GDM1 (cell line): ENCODE measurements at regions not wholly inside any gene's neighbourhood (a gene's known extent, or its start where the extent isn't known, plus 50 kb on each side); places are given as distances from the start of the nearest gene placed in this dataset.

ENCODE experiments used
- DNase-seq: peaks from one replicate; lab custom pipeline; 2025; lab: John Stamatoyannopoulos, UW

DNA sequence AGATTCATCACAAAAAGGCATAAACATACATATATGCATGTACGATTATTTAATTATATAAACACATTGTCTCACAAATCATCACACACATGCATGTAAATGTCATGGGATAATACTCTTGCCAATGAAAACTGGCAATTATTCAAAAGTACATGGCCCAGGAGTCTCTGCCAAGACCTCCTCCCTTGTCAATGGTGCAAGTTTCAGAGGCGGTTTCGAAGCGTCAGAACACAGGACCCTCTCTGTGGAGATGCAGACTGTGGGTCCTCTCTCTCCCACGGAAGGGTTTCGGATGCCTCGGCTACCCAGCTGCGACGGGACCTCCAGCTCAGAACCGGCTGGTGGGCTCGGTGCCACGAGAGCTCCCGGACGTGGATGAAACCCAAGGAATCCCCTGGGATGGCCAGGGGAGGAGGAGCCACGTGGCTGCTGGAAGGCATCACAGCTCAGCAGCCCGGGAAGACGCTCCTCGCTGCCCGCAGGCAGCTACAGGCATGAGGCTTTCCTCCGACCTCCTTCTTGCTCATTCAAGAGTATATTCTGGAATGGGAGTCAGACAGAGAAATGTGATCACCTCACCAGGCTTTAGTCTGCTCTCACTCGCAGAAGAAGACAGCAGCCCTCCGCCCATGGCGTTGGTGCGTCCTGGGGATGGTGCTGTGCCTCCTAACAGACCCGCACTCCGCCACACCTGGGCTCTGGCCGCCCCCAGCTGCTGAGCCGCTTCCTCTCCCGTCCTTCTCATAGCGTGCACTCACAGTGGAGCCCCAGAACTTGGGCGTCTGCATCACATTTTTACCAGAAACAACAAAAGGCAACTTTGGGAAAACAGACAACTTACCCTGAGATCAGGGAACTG lies 308.8 kb downstream of the IRX2 start:
- no peak for DNase-seq

DNA sequence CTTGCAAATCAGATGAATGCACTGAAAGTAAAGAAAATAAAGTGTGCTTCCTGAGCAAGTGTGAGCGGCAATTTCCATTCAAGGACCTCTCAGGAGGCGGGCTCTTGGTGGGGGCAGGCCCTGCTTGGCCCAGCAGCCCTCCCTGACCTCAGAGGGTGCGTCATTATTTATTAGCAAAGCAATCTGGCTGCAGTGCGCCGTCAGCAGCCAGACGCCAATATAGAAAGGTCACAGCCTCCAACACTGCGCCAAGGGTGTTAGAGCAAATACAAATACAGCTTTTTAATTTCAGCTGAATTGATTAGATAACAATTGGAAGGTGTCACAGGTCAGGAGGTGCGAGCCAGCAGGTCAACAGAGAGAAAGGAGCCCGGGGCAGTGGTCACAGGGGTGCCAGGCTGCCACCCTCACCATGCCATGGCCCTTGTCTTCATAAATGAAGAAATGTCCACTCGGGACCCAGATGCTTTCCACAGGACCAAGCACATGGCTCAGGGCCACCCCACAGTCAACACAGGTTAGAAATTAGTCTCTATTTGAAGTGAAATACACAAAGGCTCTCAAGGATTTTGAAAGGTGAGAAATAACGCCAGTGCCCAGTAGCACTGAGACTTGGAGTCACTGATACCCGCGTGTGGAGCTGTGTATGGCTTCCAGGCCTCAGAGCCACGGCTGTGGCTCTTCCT lies 309.8 kb downstream of the IRX2 start:
- no peak for DNase-seq

DNA sequence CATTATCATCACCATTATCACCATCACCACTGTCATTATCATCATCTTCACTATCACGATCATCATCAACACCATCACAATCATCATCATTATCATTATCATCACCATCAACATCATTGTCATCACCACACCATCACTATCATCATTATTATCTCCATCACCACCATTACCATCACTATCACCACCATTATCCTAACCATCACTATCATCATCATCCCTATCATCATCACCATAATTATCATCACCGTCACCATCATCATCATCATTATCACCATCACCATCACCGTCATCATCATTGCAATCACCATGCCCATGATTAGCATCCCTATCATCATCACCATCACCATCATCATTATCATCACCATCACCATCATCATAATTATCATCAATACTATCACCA lies 311.9 kb downstream of the IRX2 start:
- DNase-seq: no peak

DNA sequence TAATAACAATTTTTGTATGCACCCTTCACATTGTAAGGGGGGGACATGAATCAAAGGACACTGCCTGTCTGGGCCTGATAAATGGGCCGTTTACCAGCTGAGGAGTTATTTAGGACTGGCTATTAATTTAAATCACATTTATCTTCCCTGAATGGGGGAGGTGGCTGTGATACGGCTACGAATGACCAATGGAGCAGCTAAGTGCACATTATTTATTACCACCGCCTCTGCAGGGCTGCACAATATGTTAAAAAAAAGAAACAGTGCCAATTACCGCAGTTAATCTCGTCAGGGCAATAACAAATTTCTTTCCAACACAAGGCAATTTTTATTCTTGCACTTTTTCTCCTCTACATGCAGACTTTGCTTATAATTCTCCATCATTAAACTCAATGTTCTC lies 318.4 kb downstream of the IRX2 start:
- no peak for DNase-seq

DNA sequence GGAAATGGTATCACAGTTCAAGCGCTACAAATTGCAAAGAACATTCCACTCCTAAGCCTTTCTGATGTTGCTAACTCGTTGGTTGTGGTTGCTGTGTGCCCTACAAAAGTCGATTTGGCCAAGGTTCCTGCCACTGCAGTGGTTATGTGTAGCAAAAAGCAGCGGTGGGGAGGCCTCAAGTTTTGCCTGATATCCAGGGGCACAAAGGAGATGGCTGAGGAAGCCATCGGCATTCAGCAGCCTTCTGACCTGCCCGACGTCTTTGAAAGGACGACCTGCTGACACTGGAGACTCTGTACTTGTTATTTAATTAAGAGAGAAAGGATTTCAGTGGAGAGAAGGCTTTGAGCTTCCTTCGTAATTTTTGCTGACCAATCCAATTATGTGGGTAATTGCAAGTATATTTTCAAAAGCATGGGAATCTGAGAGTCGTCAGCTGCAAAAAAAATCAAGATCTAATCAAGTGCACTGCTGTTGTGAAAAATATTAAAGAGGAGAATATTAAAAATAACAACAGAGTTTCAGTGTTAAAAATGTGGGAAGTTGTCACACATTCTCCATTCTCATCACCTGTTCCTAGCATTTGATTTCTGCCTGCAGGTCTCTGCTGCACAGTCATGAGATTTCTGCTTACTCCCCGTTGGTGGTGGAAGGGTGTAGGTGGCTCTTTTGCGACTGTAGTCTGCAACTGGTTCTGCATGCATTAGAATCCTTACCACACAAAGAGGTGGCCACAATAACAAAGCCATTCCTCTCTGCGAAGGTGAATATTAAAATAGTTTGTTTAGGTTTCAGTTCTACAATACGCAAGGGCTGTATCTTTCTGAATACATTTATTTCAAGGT lies 319.2 kb downstream of the IRX2 start:
- no peak for DNase-seq

DNA sequence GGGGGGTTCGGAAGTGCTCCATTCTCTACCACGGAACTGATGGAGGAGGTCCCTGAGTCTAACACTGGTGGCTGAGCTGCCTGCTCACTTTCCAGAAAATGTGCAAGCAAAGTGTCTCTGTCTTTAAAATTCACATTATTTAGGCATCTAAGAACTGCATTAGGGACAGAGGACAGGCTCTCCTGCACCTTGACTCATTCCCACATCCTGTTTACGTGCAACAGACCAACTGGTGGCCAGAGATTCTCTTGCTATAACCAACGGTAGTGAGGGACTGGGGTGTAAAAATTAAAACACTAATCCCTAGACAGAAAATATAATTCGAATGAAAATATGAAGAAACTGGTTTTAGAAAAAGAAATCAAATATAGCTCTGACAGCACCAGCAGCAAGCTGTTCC lies 320.9 kb downstream of the IRX2 start:
- no peak for DNase-seq

DNA sequence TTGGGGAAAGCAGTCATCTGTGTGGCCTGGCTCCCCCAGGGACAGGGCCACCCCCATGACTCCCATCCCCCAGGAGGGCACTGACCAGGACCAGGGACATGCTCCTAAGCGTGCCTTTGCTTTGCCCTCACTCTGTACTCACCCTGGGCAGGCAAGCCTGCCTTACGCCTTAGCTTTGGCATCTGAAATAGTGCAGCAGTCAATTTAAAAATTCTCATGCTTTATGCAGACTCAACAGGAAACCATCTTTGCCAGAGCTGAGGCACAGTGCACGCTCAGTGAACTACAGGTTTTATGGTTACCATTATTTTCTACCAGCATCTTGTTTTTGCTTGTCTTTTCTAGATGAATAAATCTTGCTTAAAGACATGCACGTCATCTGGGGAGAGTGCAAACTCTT lies 323.5 kb downstream of the IRX2 start:
- no peak for DNase-seq

DNA sequence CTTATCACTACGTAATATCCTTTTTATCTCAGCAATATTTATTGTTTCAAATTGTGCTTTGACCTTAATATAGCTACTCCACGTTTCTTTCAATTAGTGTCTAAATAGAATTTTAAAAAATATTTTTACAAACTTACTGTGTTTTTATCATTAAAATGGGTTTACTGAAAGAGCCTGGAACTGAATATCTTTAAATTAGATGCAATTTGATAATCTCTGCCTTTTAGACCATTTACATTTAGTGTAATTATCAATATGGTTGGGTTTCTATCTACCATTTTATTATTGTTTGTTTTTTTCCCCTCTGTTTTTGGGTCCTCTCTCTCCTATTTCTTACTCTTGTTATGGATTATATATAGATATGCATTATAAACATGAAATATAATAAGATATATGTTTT lies 327.8 kb downstream of the IRX2 start:
- no peak for DNase-seq

DNA sequence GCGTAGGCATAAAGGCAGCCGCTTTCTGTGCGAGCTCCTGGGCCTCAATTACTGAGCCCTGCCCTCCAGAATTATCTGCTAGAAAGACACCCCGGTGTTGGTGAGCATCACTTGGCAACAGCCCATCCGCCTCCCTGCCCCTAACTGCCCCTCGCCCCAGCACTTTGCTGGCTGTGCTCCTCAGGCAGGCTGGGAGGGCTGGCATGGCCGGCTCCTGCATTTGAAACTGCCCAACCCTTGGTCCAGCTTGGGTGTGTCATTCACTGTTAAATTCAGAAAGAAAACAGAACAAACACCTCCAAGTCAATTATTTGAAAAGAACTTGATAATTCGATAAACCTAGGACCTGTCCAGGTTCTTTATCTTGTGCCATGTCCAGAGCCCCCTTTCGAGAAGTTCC lies 334.2 kb downstream of the IRX2 start:
- DNase-seq: no peak

DNA sequence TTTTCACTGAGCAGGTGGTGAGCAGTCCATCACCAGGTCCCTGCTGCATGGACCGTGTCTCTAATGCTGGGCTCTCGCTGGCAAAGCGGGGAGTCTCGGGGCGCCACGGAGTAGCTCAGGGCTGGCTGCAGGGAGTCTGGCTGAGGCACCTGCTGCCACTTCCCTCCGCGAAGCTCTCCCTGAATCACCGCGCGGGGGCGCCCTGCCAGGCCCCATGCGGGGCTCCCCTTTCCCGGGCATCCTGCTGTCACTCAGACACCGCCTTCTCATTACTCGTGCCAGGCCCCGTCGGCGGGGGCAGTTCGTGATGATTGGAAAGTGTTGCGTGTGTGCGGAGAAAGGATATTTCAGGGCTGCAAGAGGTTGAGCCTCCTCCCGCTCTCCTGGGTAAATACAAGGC lies 335.8 kb downstream of the IRX2 start:
- no peak for DNase-seq

DNA sequence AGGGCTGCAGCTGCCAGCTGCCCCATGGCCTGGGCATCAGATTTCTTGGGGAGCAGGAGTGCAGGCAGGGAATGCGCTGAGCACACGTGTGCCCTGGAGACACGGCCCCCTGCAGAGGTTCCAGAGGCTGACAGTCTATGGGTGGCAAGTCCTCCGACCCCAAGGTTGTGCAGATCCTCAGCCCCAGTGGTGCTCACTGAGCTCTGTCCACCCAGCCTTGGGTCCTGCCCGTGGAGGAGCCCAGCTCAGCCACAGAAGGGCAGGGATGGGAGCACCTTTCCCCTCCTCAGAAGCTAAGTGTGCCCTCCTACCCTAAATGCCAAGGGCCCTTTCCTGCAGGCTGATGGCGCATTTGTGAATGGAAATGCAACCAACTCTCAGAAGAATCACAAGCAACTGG lies 341.0 kb downstream of the IRX2 start:
- no peak for DNase-seq

DNA sequence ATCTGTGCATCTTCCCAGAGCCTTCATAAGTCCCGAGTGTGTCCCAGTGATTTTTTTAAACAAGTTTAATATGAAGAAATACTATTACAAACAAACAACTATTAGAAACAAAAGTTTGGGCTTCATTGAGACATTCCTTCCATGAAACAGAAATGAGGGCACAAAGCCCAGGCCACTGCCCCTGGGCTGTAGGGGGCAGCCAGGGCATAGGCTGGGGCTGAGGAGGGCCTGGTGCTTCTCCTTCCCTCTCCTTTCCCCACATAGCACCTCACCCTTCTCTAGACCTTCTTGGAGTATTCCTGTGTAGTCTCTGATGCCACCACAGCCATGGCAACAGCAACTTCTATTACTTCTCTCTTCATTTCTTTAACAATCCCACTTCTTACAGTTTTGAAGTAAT lies 348.2 kb downstream of the IRX2 start:
- no peak for DNase-seq

DNA sequence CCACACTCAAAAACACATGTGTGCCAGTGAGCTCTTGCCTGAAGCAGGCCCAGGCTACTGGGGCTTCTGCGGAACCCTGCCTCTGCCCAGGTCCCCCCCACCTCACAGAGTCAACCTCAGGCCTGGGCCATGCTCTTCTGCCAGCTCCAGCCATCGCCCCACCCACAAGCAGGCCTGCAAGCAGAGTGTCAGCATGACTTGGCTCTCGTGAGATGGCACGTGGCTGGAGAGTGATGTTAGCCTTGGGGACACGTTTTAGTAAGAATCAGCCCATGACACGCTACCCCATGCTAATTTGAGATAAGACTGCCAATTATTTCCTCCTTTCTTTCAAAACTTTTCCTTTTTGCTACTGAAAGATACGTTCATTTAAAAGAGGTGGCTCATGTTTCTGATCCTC lies 351.7 kb downstream of the IRX2 start:
- no peak for DNase-seq

DNA sequence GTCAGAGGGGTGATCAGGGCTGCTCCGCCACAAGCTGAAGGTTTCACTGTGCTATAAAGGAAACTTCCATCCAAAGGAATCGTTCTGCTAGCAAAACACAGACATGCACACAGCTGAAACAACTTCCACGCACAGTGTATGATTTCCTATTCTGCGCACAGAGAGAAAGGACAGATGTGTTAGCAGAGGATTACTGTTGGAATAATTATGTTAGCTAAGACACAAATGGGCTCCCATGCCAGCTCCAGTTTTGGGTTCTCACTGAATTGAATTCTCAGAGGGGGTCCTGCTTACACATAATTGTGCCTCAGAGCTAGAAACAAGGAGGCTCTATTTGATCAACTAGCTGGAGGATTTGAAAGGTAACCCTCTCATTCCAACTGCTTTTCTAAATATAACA lies 352.4 kb downstream of the IRX2 start:
- DNase-seq: no peak

DNA sequence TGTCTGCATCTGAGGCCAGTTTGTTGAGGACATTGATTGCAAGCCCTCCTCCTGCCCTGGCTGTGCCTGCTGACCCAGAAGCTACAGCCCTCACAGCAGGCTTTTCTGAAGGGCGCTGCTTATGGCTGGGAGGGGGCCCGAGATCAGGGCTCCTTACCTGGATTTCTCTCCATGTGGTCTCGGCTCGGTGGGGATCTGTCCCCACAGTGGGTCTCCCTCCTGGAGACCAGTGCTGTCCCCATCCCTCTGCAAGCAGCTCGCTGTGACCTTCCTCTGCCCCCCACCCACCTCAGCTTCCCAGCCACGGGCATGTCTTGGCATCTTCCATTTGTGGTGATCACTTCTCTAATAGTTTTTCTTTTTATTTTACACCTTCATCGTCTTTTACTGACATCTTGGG lies 357.9 kb downstream of the IRX2 start:
- no peak for DNase-seq

DNA sequence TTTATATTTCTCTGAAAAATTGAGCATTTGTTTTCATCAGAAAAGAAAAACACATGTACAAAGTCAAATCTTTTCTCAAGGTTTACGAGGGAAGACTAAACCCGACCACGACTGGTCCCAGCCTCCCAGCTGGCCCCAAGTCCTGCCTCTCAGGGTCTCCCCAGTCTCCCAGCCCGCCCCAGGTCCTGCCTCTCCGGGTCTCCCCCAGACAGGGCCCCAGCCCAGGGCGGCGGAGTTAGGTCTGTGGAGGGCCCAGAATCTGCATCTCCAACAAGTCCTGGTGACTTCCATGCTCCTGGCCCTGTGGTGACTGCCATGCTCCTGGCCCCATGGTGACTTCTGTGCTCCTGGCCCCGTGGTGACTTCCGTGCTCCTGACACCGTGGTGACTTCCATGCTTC lies 359.9 kb downstream of the IRX2 start:
- DNase-seq: no peak

DNA sequence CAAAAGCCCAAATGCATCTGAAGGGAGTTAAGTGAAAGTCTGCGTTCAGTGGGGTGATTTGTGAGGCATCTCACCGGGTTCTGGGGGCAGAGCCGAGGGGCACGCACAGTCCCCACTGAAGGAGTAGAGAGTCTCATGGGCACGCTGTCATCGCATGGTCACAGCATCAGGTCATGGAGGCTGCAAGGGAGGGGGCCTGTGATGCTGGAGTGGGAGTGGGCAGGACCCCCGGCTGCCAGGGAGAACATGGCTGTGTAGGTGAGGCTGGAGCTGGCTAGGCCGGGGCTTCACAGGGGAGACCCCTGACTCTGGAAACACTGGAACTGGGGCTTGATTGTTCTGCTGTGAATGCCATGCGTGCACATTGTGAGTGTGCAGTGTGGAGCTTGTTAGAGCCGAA lies 360.5 kb downstream of the IRX2 start:
- DNase-seq: no peak

DNA sequence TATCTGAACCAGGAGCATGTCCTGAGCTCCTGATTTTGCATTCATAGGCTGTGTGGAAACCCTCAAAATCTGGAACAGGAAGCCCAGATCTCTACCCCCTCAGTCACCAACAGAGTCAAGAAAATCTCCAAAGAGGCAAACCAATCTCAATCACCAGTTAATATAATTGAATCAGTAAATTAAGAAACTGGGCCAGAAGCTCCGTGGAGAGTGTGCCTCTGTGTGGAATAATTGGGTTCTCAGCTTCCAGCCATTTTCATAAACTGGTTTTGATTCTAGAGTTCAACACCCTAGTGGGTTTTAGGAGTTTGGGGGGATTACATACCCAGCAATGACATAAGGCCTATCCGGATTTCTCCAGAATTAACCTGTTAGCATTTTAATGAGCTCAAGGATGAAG lies 362.9 kb downstream of the IRX2 start:
- no peak for DNase-seq

DNA sequence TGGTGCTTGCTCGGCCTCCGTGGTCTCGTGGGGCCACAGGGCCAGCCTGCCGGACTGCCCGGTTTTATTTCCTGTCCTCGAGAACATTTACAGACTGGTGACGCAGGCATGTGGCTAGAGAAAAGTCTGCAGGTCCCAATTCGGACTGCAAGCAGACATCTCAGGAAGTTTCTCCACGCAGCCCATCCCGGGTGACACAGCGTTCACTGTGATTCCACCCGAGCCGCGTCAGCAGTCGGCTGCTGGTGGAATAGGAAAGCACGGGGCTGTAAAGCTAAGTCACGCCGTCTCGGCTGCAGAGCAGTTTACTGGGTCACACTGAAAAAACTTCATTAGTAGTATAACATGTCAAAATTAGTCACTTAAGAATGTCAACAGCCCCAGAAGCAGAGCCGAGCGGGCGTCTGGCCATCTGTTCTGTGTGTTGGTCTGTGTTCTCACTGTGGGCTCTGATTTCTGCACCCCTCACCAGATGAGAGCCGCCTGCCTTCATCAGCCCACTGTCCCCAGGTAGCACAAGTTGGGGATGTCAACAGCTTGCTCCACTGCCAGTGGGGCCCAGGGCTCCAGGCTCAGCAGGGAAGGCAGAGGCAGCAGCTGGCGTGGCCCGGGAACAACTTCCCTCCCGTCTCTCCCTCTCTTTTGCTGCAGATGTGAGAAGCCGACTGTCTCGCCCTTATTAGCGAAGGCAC lies 363.7 kb downstream of the IRX2 start:
- no peak for DNase-seq

DNA sequence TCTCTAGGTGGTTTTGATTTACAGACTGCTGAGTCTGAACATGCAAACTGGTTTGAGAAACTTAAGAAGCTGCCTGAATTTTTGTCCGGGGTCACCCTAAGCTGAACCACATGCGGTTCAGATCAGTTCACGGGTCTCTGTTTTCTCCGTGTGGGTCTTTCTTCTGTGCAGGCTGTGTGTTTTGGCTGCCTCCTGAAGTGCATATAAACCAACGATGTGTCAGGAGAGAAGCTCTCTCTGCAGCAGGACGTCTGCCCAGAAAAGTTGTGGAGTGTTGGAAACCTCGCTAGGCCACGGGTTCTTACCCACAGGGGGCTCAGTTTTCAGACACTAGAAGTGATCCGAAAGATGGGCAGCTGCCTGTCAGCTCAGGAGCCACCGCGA lies 364.2 kb downstream of the IRX2 start:
- DNase-seq: no peak

DNA sequence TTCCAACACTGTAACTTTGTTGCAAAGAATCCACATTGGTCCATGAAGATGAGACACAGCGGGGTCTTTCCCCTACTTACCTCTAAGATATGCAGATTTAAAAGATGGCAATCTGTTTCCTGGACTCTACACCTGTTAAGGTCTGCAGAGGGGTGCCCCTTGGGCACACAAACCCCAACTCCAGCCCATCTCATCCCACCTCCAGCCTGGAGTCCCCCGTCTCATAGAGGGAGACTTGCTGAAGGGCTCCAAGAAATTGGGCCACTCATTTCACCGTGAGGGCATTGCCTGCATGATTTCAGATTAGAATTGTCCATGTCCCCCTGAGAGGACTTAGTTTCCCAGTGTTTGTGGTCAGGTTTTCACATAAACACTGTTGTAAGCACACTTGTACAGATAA lies 365.7 kb downstream of the IRX2 start:
- no peak for DNase-seq

DNA sequence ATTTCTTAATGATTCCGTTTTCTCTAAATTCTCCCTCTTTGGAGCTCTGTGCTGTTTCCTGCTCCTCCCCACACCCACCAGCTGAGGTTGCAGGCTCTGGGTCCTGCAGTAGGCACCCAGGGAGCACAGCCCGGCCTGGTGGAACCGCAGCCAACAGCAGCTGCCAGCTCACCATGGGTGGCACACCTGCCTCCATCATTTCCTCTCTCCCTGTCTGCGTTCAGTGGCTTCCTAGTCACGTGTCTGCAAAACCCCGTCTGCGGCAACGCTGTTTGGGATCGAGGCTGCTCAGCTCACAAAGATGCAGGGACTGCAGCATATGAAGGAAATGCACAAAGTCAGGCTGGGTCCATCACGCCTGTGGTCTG lies 367.8 kb downstream of the IRX2 start:
- no peak for DNase-seq
